Epithelial cell of esophagus (primary cell): ENCODE measurements at regions not wholly inside any gene's neighbourhood (a gene's known extent, or its start where the extent isn't known, plus 50 kb on each side); places are given as distances from the start of the nearest gene placed in this dataset.

Source experiments
- DNase-seq: peaks from one replicate; pipeline ENCODE4 v3.0.0; 2010; ENCODE audit warnings: low read depth
- H3K4me3 ChIP-seq: 2 replicates; pipeline ENCODE4 v1.5.1; 2011; ENCODE audit warnings: mild to moderate bottlenecking, low read length, control low read depth
- TF ChIP-seq, protein P1 (sequence below): IDR thresholded peaks from 2 replicates; pipeline ENCODE4 v1.5.1; 2011; ENCODE audit warnings: low read depth, mild to moderate bottlenecking, low read length, control low read depth, inconsistent platforms; ENCODE audit not compliant: insufficient read depth; ENCODE audit errors: missing control alignments

DNA sequence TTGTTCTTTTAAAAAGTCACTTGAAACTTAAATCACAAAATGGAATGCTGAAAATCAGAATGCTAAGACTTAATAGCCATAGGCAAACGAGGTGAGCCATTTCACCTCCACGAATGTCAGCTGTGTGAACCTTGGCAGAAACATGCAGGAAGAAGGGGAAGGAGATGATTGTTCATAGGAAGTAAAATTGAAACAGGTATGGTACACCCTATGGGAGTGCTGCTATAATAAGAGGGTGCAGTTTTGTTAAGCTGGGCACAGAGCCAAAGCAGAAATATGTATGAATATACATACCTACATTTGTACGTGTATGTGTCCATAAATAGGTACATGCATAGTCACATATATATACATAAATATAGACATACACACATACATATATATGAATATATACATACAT is 51.0 kb upstream of the SPINK5 start:
- TF ChIP-seq, protein P1, sequence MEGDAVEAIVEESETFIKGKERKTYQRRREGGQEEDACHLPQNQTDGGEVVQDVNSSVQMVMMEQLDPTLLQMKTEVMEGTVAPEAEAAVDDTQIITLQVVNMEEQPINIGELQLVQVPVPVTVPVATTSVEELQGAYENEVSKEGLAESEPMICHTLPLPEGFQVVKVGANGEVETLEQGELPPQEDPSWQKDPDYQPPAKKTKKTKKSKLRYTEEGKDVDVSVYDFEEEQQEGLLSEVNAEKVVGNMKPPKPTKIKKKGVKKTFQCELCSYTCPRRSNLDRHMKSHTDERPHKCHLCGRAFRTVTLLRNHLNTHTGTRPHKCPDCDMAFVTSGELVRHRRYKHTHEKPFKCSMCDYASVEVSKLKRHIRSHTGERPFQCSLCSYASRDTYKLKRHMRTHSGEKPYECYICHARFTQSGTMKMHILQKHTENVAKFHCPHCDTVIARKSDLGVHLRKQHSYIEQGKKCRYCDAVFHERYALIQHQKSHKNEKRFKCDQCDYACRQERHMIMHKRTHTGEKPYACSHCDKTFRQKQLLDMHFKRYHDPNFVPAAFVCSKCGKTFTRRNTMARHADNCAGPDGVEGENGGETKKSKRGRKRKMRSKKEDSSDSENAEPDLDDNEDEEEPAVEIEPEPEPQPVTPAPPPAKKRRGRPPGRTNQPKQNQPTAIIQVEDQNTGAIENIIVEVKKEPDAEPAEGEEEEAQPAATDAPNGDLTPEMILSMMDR, result no peak
- H3K4me3 ChIP-seq, result no peak overlapping the region
- DNase-seq, result peak; percentile 80

DNA sequence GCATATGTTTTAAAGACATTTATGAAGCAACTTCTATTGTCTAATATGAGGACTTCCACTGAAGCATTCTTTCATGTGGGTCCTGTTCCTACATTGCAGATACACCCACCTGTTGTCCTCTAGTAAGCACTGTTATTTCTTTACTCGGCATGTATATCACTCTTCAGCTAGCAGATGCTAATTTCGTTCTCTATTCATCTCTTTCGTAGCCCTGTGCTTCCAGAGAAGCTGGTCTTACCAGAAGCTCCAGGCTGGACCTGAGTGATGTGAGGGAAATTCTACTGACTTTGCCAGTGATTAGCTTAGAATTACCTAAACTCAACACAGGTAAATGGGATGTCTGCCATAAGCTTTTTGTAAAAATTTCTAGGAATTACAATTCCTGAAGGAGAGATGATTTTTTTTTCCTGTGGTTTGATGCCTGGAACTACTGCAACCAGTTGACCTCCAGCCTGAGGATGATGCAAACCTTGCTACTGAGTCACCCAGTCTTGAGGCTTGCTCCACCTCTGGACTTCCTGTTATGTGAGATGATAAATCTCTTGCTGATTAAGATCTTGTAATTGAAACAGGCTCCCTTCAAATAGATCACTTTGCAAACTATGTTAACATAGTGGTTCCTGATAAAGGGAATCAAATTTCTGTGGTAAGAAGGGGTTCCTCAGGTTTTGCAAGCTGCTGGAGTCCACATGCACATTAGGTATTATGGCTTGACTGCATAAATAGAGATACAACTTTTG is 52.2 kb upstream of the SPINK5 start:
- TF ChIP-seq, protein P1, result no peak
- peak; percentile 95 for DNase-seq
- H3K4me3 ChIP-seq, result no peak overlapping the region

DNA sequence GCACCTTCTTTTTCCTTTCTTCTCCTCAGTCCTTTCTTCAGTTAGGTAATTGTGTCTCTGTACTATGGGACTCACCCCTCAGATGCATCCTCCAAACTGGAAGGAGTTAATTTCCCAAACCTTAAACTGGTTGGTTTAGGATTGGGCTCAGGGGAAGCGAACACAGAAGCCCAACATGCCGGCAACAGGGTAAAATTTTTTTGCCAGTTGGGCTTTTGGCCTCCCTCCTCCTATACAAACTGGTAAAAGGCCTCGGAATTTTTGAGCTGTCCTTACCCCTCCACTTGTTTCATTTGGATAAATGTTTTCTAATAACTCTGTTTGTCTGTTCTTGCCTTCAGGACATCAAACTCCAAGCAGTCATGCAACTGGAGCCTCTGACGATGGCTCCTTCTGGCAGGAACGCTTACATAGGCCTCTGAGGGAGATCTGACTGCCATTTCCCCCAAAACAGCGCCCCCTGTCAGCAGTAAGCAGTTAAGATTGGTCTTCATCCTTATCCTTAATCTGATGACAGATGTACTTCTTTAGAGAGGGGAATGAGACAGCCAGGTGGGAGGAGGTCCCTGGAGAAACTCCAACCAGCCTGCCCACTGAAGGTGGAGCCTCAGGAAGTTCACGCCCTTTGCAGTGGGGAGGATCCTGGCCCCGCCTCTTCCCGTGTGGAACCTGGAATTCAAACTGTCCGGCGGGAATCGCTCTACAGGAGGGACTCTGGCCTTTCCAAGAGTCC is 57.8 kb upstream of the SPINK5 start:
- no peak for DNase-seq
- TF ChIP-seq, protein P1, result no peak

DNA sequence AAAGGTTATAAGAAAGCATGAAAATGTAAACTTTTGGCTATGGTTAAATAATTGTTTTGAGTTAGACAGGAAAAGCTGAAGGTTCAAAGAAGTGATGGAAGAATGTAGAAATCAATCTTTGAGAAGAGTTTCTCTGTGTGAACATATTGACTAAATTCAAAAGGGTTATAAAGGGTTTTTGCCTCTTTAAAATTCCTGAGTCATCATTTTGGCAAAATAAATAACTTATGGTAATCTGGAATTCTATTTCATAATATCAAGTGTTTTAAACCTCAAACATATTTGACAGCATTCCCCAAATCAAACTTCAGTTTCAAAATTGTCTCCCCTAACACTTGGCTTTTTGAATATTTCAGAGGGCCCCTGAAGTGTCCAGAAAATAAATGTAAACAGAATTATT is 60.6 kb upstream of the SPINK5 start:
- H3K4me3 ChIP-seq, result no peak overlapping the region
- TF ChIP-seq, protein P1, result no peak
- no peak for DNase-seq

More for the DNA sequence above, 57.8 kb upstream of the SPINK5 start:
- no peak overlapping the region for H3K4me3 ChIP-seq

DNA sequence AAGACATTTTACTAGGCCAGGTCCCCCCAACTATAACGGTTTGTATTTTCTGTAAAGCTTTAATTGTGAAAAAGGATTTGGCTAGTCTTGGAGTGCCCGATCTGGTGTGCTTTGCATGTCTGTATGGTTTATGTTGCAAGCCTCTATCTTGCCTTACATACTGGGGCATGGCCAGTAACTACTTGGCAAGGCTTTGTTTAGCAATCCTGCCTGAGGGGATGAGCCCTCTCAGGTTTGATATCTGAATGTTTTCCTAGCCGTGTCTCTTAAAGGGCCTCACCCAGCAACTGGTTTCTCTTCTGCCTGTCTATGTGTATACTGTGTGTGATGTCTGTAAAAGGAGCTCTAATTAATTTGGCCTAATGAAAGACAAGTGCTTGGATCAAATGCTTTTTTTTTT is 61.3 kb upstream of the SPINK5 start:
- H3K4me3 ChIP-seq, result no peak overlapping the region
- peak; percentile 85 for DNase-seq
- TF ChIP-seq, protein P1, result no peak

DNA sequence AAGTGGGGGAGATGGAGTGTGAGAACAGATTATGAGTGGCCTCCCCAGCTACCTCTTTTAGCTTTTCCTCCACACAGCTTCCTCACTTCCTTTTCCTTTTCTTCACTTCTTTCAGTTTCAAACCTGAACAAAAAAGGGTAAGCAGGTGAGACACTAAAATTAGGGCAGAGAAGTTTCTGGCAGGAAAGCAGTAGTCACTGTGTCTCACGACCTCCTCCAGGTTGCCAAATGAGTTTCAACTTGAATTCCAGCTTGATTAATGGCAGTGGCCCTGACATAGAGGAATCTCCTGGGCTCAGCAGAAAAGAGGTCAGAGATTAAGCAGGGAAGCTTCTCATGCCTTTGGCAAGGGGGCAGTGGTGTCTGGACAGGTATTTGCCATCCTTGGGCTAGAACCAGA is 63.7 kb upstream of the SPINK5 start:
- no peak overlapping the region for H3K4me3 ChIP-seq
- TF ChIP-seq, protein P1, result no peak
- DNase-seq, result no peak

DNA sequence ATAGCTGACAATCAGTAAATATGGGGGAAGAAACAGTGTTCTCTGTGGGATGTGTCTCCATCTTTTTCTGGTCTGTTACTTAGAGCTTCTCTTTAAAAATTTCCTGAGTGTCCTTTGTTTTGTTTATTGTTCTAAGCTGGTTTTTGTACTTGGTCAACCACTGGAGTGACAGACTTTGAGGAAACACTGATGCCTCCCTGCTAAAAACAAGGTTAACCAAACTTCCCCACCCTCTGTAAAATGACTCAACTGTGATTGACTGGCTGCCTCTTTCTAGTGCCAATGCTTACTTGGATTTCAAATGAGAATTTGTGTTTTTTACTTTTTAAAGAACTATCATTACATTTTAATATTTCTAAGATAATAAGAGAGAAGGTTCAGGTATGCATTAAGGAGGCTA is 65.1 kb upstream of the SPINK5 start:
- TF ChIP-seq, protein P1, result no peak
- no peak overlapping the region for H3K4me3 ChIP-seq
- peak; percentile 46 for DNase-seq
